ENCODE measurements at regions not wholly inside any gene's neighbourhood (a gene's known extent, or its start where the extent isn't known, plus 50 kb on each side); places are given as distances from the start of the nearest gene placed in this dataset.

- DNase-seq (ENCODE audit: low read depth, low spot score) = no peak
- Histone ChIP-seq H3K27ac (ENCODE audit: control insufficient read depth, insufficient read depth, low read length) (no peak overlapping the region), H3K79me2 (ENCODE audit: control insufficient read depth, insufficient read depth, low read length) (no peaks in the 10 kb centered on the region), H3K9me3 (ENCODE audit: control insufficient read depth, low read depth, low read length) (no peaks in the 10 kb centered on the region), H3K4me3 (ENCODE audit: control insufficient read depth in 2 of 3, extremely low read depth in 1 of 3, insufficient read depth in 2 of 3, low read depth in 1 of 3, low read length in 3 of 3) (no peak overlapping the region), H3K36me3 (ENCODE audit: control insufficient read depth in 2 of 2, extremely low read depth in 1 of 2, insufficient read depth in 2 of 2, low read length in 2 of 2) (no peaks in the 10 kb centered on the region), H4K20me1 (ENCODE audit: control insufficient read depth, extremely low read depth, insufficient read depth, low read length) (no peaks in the 10 kb centered on the region), H3K27me3 (ENCODE audit: control insufficient read depth, extremely low read depth, insufficient read depth, low read length) (no peaks in the 10 kb centered on the region), H3K4me1 (ENCODE audit: control insufficient read depth, extremely low read depth, insufficient read depth, low read length) (no peaks in the 10 kb centered on the region), H2AFZ (ENCODE audit: control insufficient read depth, low read length) (no peak overlapping the region), H3K9ac (ENCODE audit: control insufficient read depth, extremely low read depth, insufficient read depth, low read length) (no peak overlapping the region), H3K4me2 (ENCODE audit: control insufficient read depth, extremely low read depth, insufficient read depth, low read depth, low read length) (no peak overlapping the region), H3K9me1 (ENCODE audit: control insufficient read depth, extremely low read depth, insufficient read depth, low read length) (no peaks in the 10 kb centered on the region)
- TF ChIP-seq EZH2 (IDR thresholded peaks at IDR 0.05; ENCODE audit: low read length) = no peak
- no peak for TF ChIP-seq CTCF (optimal IDR thresholded peaks at IDR 0.05 in 1 of 3, IDR thresholded peaks at IDR 0.05 in 1 of 3, conservative IDR thresholded peaks at IDR 0.05 in 1 of 3; ENCODE audit: extremely low read depth in 1 of 3, insufficient read depth in 2 of 3, low read length in 3 of 3)
- no peak for FAIRE-seq
- dilution Hi-C loops (cut with MboI; ENCODE audit: extremely low pct_ligation_motif_present, low sequenced_read_pairs) = no loop called here
Measured at GRCh38 chr13:42673677-42674076, 99.7 kb downstream of the TNFSF11 start.

- no peak for TF ChIP-seq EZH2 (IDR thresholded peaks at IDR 0.05; ENCODE audit: low read length)
- TF ChIP-seq CTCF (optimal IDR thresholded peaks at IDR 0.05 in 1 of 3, IDR thresholded peaks at IDR 0.05 in 1 of 3, conservative IDR thresholded peaks at IDR 0.05 in 1 of 3; ENCODE audit: extremely low read depth in 1 of 3, insufficient read depth in 2 of 3, low read length in 3 of 3) = no peak
- no peaks in the 10 kb centered on the region for H3K4me1 ChIP-seq (ENCODE audit: control insufficient read depth, extremely low read depth, insufficient read depth, low read length)
- no peak overlapping the region for H3K27ac ChIP-seq (ENCODE audit: control insufficient read depth, insufficient read depth, low read length)
- DNase-seq (ENCODE audit: low read depth, low spot score) (no peak), FAIRE-seq (no peak)
- H3K36me3 ChIP-seq (ENCODE audit: control insufficient read depth in 2 of 2, extremely low read depth in 1 of 2, insufficient read depth in 2 of 2, low read length in 2 of 2) = no peaks in the 10 kb centered on the region
- H3K4me2 ChIP-seq (ENCODE audit: control insufficient read depth, extremely low read depth, insufficient read depth, low read depth, low read length) = no peak overlapping the region
- dilution Hi-C loops (cut with MboI; ENCODE audit: extremely low pct_ligation_motif_present, low sequenced_read_pairs) = no loop called here
- H3K9ac ChIP-seq (ENCODE audit: control insufficient read depth, extremely low read depth, insufficient read depth, low read length) = no peak overlapping the region
- no peaks in the 10 kb centered on the region for H3K79me2 ChIP-seq (ENCODE audit: control insufficient read depth, insufficient read depth, low read length)
- no peaks in the 10 kb centered on the region for H3K9me3 ChIP-seq (ENCODE audit: control insufficient read depth, low read depth, low read length)
- no peaks in the 10 kb centered on the region for H3K9me1 ChIP-seq (ENCODE audit: control insufficient read depth, extremely low read depth, insufficient read depth, low read length)
- no peak overlapping the region for H2AFZ ChIP-seq (ENCODE audit: control insufficient read depth, low read length)
- H3K4me3 ChIP-seq (ENCODE audit: control insufficient read depth in 2 of 3, extremely low read depth in 1 of 3, insufficient read depth in 2 of 3, low read depth in 1 of 3, low read length in 3 of 3) = no peak overlapping the region
- peaks cover 18% of the 10 kb centered on the region for H3K27me3 ChIP-seq (ENCODE audit: control insufficient read depth, extremely low read depth, insufficient read depth, low read length)
- H4K20me1 ChIP-seq (ENCODE audit: control insufficient read depth, extremely low read depth, insufficient read depth, low read length) = no peaks in the 10 kb centered on the region
Measured at GRCh38 chr13:42680748-42681147, 100.6 kb upstream of the FAM216B start.
